ENCODE measurements at regions not wholly inside any gene's neighbourhood (a gene's known extent, or its start where the extent isn't known, plus 50 kb on each side); places are given as distances from the start of the nearest gene placed in this dataset.
"Not testable (repeated sequence)": the region's sequence is repeated elsewhere in the genome, so short reads cannot be mapped to it uniquely, and the experiment has no call there.

GRCh38 chr7:17440025-17440784, 141.8 kb downstream of the AHR start:
- not testable (repeated sequence) for DNase-seq

- DNase-seq, result no peak
These were observed 142.4 kb downstream of the AHR start for GRCh38 chr7:17440831-17441230.

GRCh38 chr7:17441557-17441956, 143.1 kb downstream of the AHR start:
- DNase-seq, result no peak

GRCh38 chr7:17444151-17444550, 145.7 kb downstream of the AHR start:
- no peak for DNase-seq

GRCh38 chr7:17444673-17445072, 146.2 kb downstream of the AHR start:
- DNase-seq, result no peak

- no peak for DNase-seq
These were observed 147.9 kb downstream of the AHR start for GRCh38 chr7:17446340-17446739.

- DNase-seq, result no peak
These were observed 149.5 kb downstream of the AHR start for GRCh38 chr7:17447728-17448478.

- DNase-seq, result no peak
These were observed 150.3 kb downstream of the AHR start for GRCh38 chr7:17448479-17449423.

GRCh38 chr7:17456541-17456940, 158.1 kb downstream of the AHR start:
- no peak for DNase-seq

GRCh38 chr7:17460001-17460400, 161.5 kb downstream of the AHR start:
- DNase-seq, result no peak

- DNase-seq, result no peak
These were observed 162.2 kb downstream of the AHR start for GRCh38 chr7:17460665-17461064.

- no peak for DNase-seq
These were observed 163.7 kb downstream of the AHR start for GRCh38 chr7:17462131-17462631.

GRCh38 chr7:17463511-17464085, 165.1 kb downstream of the AHR start:
- no peak for DNase-seq

- no peak for DNase-seq
These were observed 167.8 kb downstream of the AHR start for GRCh38 chr7:17466216-17466615.

- DNase-seq, result no peak
These were observed 169.0 kb downstream of the AHR start for GRCh38 chr7:17467386-17467945.

GRCh38 chr7:17471325-17471724, 172.9 kb downstream of the AHR start:
- DNase-seq, result no peak

GRCh38 chr7:17472518-17472917, 174.1 kb downstream of the AHR start:
- DNase-seq, result no peak

- DNase-seq, result no peak
These were observed 174.5 kb downstream of the AHR start for GRCh38 chr7:17472939-17473338.

- no peak for DNase-seq
These were observed 176.4 kb downstream of the AHR start for GRCh38 chr7:17474724-17475344.

- DNase-seq, result no peak
These were observed 178.7 kb downstream of the AHR start for GRCh38 chr7:17477182-17477581.

- DNase-seq, result no peak
These were observed 182.7 kb downstream of the AHR start for GRCh38 chr7:17481118-17481517.

- DNase-seq, result no peak
These were observed 186.9 kb downstream of the AHR start for GRCh38 chr7:17485368-17485767.

Measured in CD4-positive, alpha-beta T cell treated with Interleukin-17A for 4 hours (primary cell).